GM12878 (cell line): ENCODE measurements at regions not wholly inside any gene's neighbourhood (a gene's known extent, or its start where the extent isn't known, plus 50 kb on each side); places are given as distances from the start of the nearest gene placed in this dataset.

ENCODE experiments used
- ATAC-seq: fragments of 200-7000 bp; cut with Tn5 transposase; 3 replicates; pipeline ENCODE4 v1.9.1; 2020; ENCODE audit warnings: mild to moderate bottlenecking, moderate library complexity
- BruUV-seq: library from RNA; stranded (reverse); fragments of 400-500 nt; replicated peaks from 2 replicates; lab custom pipeline; 2021; lab: Mats Ljungman, UMichigan
- CTCF ChIA-PET: fragments of 300-600 bp; sonication (Branson Sonifier 250); formaldehyde crosslinking; extraction: SDS; loops from one replicate; lab custom pipeline; 2021; ENCODE audit warnings: inconsistent platforms; lab: Yijun Ruan, JAX
- POLR2A ChIA-PET: fragments of 350-600 bp; formaldehyde crosslinking; extraction: SDS; loops from one replicate; lab custom pipeline; 2021; ENCODE audit warnings: inconsistent platforms; lab: Charles Lee
- RAD21 ChIA-PET: fragments of 300-600 bp; sonication (Branson Sonifier 250); formaldehyde crosslinking; loops from one replicate; lab custom pipeline; 2023; ENCODE audit warnings: antibody characterized with exemption; ENCODE audit not compliant: unreplicated experiment; lab: Charles Lee
- SMC1A ChIA-PET: fragments of 300-600 bp; sonication (Branson Sonifier 250); formaldehyde crosslinking; loops from one replicate; lab custom pipeline; 2023; ENCODE audit not compliant: unreplicated experiment, uncharacterized antibody; lab: Charles Lee
- DNase-seq: peaks from one replicate; pipeline ENCODE4 v3.0.0-alpha.2; 2011; ENCODE audit warnings: low read depth, low spot score
- FAIRE-seq: peaks from 3 replicates; lab custom pipeline; 2011; peaks lifted over from hg19 to GRCh38; lab: Jason Lieb, UNC
- H2AFZ ChIP-seq: 2 replicates; pipeline ENCODE4 v1.6.0; 2011; ENCODE audit warnings: low read depth, low read length, control low read depth; ENCODE audit not compliant: control insufficient read depth
- H3K27ac ChIP-seq: 2 replicates; pipeline ENCODE4 v1.5.1; 2011; ENCODE audit warnings: control low read depth; ENCODE audit not compliant: control insufficient read depth, insufficient read depth
- H3K27me3 ChIP-seq, 2 experiments: replicated peaks in 1 of 2; 2 replicates each; pipeline versions ENCODE4 v1.6.0 to v1.6.1; 2011; ENCODE audit warnings: low read length in 1 of 2; ENCODE audit not compliant: control insufficient read depth in 2 of 2, insufficient read depth in 2 of 2
- H3K36me3 ChIP-seq, 2 experiments: 2 replicates each; pipeline ENCODE4 v1.5.1; 2011; ENCODE audit warnings: low read length in 1 of 2; ENCODE audit not compliant: control insufficient read depth in 2 of 2, insufficient read depth in 2 of 2
- H3K4me1 ChIP-seq: 2 replicates; pipeline ENCODE4 v1.6.1; 2011; ENCODE audit warnings: mild to moderate bottlenecking, low read length, moderate library complexity, mixed read lengths; ENCODE audit not compliant: control insufficient read depth, insufficient read depth
- H3K4me2 ChIP-seq: 2 replicates; pipeline ENCODE4 v1.6.0; 2011; ENCODE audit warnings: control low read depth; ENCODE audit not compliant: control insufficient read depth, insufficient read depth
- H3K4me3 ChIP-seq: fragments of 200-600 bp; sonication (generic); 2 replicates; pipeline ENCODE4 v1.5.1; 2016
- H3K79me2 ChIP-seq: 2 replicates; pipeline ENCODE4 v1.6.0; 2011; ENCODE audit warnings: low read length; ENCODE audit not compliant: control insufficient read depth, insufficient read depth
- H3K9ac ChIP-seq: 2 replicates; pipeline ENCODE4 v1.8.0; 2011; ENCODE audit warnings: low read length, control low read depth, mixed read lengths; ENCODE audit not compliant: control insufficient read depth, insufficient read depth
- H3K9me3 ChIP-seq: replicated peaks from 3 replicates; pipeline ENCODE4 v1.5.1; 2011; ENCODE audit warnings: mild to moderate bottlenecking, low read length; ENCODE audit not compliant: control insufficient read depth, insufficient read depth
- H4K20me1 ChIP-seq: 2 replicates; pipeline ENCODE4 v1.6.0; 2011; ENCODE audit not compliant: control insufficient read depth, insufficient read depth
- BCL11A ChIP-seq: IDR thresholded peaks from 2 replicates; pipeline ENCODE4 v1.6.1; 2011; ENCODE audit warnings: low read depth, low read length
- MTA3 ChIP-seq: IDR thresholded peaks from 2 replicates; pipeline ENCODE4 v1.6.1; 2012; ENCODE audit warnings: low read length, inconsistent platforms, borderline replicate concordance
- POU2F2 ChIP-seq: IDR thresholded peaks from 3 replicates; pipeline ENCODE4 v1.6.1; 2011; ENCODE audit warnings: low read depth, mild to moderate bottlenecking, low read length, borderline replicate concordance
- RELA ChIP-seq: fragments of 450-650 bp; IDR thresholded peaks from 2 replicates; pipeline ENCODE4 v1.8.0; 2014; ENCODE audit warnings: borderline replicate concordance; ENCODE audit not compliant: partially characterized antibody
- STAT3 ChIP-seq: IDR thresholded peaks from 2 replicates; pipeline ENCODE4 v1.6.1; 2011; ENCODE audit warnings: low read depth, low read length, improper control_type of control experiment
- TBL1XR1 ChIP-seq: IDR thresholded peaks from 2 replicates; pipeline ENCODE4 v1.6.1; 2012; ENCODE audit warnings: low read depth, low read length, improper control_type of control experiment
- WRNIP1 ChIP-seq: IDR thresholded peaks from 2 replicates; pipeline ENCODE4 v1.6.1; 2011; ENCODE audit warnings: low read depth, low read length, improper control_type of control experiment, borderline replicate concordance
- ZNF217 ChIP-seq: fragments of 450-650 bp; IDR thresholded peaks from 2 replicates; pipeline ENCODE4 v1.6.1; 2017; ENCODE audit warnings: antibody characterized with exemption, mild to moderate bottlenecking
- WGBS: methylation state at CpG from one replicate; pipeline ENCODE4 v1.1.6; 2016; ENCODE audit warnings: low lambda C conversion rate; ENCODE audit not compliant: insufficient replicate concordance, insufficient coverage; ENCODE audit errors: missing lambda C conversion rate; 5-methylcytosine and 5-hydroxymethylcytosine counted together
- in situ Hi-C: fragments of 300-500 bp; cut with MboI; formaldehyde crosslinking; loops from 9 replicates; pipeline ENCODE4 v1.14.3; 2018; ENCODE audit warnings: mixed read lengths
- intact Hi-C: fragments of 100-400 bp; cut with micrococcal nuclease; formaldehyde crosslinking; loops from one replicate; pipeline ENCODE4 v1.14.2; 2022; ENCODE audit not compliant: unreplicated experiment
- TF ChIP-seq, protein P1 (sequence below), 3 experiments: IDR thresholded peaks in 2 of 3; conservative IDR thresholded peaks in 1 of 3; 2 replicates each; pipeline ENCODE4 v1.5.1; 2011; ENCODE audit warnings: low read depth in 3 of 3, low read length in 3 of 3, mild to moderate bottlenecking in 3 of 3, control low read depth in 2 of 3, moderate library complexity in 2 of 3, inconsistent platforms in 1 of 3, mixed read lengths in 1 of 3; ENCODE audit not compliant: control insufficient read depth in 2 of 3, insufficient read depth in 1 of 3; ENCODE audit errors: extremely low read depth in 1 of 3
- TF ChIP-seq, protein P2 (sequence below): fragments of 450-650 bp; conservative IDR thresholded peaks from 2 replicates; pipeline ENCODE4 v1.6.1; 2017; ENCODE audit warnings: mild to moderate bottlenecking, moderate library complexity
- TF ChIP-seq, protein P3 (sequence below): fragments of 450-650 bp; IDR thresholded peaks from 2 replicates; pipeline ENCODE4 v1.6.1; 2016; ENCODE audit warnings: mild to moderate bottlenecking

DNA sequence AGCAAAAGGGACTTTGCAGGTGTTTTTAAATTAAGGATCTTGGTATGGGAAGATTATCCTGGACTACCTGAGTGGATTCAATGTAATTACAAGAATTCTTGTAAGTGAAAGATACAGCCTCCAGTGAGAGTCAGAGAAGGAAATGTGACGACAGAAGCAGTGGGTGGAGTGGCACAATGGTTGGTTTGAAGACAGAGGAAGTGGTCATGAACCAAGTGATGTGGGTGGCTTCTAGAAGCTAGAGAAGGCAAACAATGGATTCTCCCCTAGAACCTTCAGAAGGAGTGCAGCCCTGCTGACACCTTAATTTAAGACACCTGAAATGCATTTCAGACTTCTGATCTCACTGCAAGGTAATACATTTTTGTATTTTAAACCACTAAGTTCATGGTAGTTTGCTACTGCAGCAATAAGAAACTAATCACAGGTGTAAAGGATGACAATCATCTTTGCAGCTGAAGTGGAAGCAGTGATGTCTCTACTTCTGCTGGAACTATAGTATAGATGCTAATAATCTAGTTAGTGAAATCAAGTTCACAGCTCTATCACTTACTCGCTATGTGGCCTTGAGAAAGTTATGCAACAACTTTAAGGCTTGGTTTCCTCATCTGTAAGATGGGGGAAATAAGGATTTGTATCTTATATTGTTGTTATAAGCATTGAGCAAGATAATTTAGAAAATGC lies 403.4 kb upstream of the SUCLG2 start:
- Histone ChIP-seq H3K4me3 (no peak overlapping the region), H3K27ac (no peak overlapping the region), H3K4me1 (no peaks in the 10 kb centered on the region), H3K27me3 (no peaks in the 10 kb centered on the region), H3K79me2 (no peaks in the 10 kb centered on the region), H2AFZ (no peak overlapping the region), H3K9me3 (no peaks in the 10 kb centered on the region), H3K9ac (no peak overlapping the region), H4K20me1 (no peaks in the 10 kb centered on the region), H3K36me3 (no peaks in the 10 kb centered on the region), H3K4me2 (no peak overlapping the region)
- DNase-seq = no peak
- 0% methylated on average over 2 of the region's 2 CpGs for WGBS
- no peak for ATAC-seq
- in situ Hi-C loops (no loop called here), intact Hi-C loops (no loop called here)
- POLR2A ChIA-PET = no interaction called here
- TF ChIP-seq POU2F2 = no peak
- TF ChIP-seq TBL1XR1 = no peak
- TF ChIP-seq, protein P1, sequence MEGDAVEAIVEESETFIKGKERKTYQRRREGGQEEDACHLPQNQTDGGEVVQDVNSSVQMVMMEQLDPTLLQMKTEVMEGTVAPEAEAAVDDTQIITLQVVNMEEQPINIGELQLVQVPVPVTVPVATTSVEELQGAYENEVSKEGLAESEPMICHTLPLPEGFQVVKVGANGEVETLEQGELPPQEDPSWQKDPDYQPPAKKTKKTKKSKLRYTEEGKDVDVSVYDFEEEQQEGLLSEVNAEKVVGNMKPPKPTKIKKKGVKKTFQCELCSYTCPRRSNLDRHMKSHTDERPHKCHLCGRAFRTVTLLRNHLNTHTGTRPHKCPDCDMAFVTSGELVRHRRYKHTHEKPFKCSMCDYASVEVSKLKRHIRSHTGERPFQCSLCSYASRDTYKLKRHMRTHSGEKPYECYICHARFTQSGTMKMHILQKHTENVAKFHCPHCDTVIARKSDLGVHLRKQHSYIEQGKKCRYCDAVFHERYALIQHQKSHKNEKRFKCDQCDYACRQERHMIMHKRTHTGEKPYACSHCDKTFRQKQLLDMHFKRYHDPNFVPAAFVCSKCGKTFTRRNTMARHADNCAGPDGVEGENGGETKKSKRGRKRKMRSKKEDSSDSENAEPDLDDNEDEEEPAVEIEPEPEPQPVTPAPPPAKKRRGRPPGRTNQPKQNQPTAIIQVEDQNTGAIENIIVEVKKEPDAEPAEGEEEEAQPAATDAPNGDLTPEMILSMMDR (IDR thresholded peaks at IDR 0.05 in 2 of 3, conservative IDR thresholded peaks at IDR 0.05 in 1 of 3; ENCODE audit: control insufficient read depth in 2 of 3, extremely low read depth in 1 of 3, insufficient read depth in 1 of 3, low read depth in 3 of 3, low read length in 3 of 3) = no peak
- no peak for TF ChIP-seq STAT3
- no peak for TF ChIP-seq ZNF217
- TF ChIP-seq, protein P2, sequence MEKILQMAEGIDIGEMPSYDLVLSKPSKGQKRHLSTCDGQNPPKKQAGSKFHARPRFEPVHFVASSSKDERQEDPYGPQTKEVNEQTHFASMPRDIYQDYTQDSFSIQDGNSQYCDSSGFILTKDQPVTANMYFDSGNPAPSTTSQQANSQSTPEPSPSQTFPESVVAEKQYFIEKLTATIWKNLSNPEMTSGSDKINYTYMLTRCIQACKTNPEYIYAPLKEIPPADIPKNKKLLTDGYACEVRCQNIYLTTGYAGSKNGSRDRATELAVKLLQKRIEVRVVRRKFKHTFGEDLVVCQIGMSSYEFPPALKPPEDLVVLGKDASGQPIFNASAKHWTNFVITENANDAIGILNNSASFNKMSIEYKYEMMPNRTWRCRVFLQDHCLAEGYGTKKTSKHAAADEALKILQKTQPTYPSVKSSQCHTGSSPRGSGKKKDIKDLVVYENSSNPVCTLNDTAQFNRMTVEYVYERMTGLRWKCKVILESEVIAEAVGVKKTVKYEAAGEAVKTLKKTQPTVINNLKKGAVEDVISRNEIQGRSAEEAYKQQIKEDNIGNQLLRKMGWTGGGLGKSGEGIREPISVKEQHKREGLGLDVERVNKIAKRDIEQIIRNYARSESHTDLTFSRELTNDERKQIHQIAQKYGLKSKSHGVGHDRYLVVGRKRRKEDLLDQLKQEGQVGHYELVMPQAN = no peak
- no peak for TF ChIP-seq BCL11A
- no peak for TF ChIP-seq RELA
- TF ChIP-seq MTA3 = no peak
- TF ChIP-seq WRNIP1 = no peak
- TF ChIP-seq, protein P3, sequence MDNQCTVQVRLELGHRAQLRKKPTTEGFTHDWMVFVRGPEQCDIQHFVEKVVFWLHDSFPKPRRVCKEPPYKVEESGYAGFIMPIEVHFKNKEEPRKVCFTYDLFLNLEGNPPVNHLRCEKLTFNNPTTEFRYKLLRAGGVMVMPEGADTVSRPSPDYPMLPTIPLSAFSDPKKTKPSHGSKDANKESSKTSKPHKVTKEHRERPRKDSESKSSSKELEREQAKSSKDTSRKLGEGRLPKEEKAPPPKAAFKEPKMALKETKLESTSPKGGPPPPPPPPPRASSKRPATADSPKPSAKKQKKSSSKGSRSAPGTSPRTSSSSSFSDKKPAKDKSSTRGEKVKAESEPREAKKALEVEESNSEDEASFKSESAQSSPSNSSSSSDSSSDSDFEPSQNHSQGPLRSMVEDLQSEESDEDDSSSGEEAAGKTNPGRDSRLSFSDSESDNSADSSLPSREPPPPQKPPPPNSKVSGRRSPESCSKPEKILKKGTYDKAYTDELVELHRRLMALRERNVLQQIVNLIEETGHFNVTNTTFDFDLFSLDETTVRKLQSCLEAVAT = no peak
- CTCF ChIA-PET = interaction anchor here (0.7 kb wide), 1 partner anchor 153 kb away, joined by 3 read pairs; no protein-coding TSS in a partner anchor
- RAD21 ChIA-PET = no interaction called here
- BruUV-seq = no TSS peak
- FAIRE-seq = no peak
- SMC1A ChIA-PET = no interaction called here
